ENCODE measurements at regions not wholly inside any gene's neighbourhood (a gene's known extent, or its start where the extent isn't known, plus 50 kb on each side); places are given as distances from the start of the nearest gene placed in this dataset.

DNA sequence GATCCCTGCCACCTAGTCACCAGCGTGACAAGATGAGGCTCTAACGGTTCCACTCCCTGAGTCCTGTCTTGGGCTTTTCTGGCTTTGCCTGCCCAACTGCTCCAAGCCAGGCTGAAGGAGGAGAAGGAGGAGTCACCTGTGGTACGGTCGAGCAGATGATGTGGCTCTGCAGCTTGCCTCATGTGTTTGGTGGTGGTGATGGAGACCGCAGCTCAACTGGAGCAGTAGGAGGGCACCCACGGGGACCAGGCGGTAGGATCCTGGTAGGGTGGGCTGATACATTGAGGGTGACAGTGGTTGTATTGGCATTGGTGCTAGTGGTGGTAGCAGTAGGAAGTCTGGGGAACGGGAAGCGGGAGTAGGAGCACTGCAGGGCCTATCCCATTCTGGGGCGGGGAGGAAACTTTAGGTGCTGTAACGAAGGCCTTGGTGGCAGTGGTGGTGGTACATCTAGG, 202.8 kb upstream of the WSB1 start:
- TF ChIP-seq CTCF (IDR thresholded peaks at IDR 0.05) = no peak
- no peak for TF ChIP-seq POLR2AphosphoS5 (IDR thresholded peaks at IDR 0.05)
